Right lobe of liver (tissue), 4 donors: ENCODE measurements at regions not wholly inside any gene's neighbourhood (a gene's known extent, or its start where the extent isn't known, plus 50 kb on each side); places are given as distances from the start of the nearest gene placed in this dataset.

ENCODE experiments used
- POLR2A ChIP-seq: fragments of 450-650 bp; IDR thresholded peaks from one replicate; pipeline ENCODE4 v1.6.1; 2017; ENCODE audit warnings: antibody characterized with exemption, mild to moderate bottlenecking
- TF ChIP-seq, protein P1 (sequence below), 4 donors: fragments of 200-600 bp in 3 of 4; fragments of 450-650 bp in 1 of 4; IDR thresholded peaks; one replicate each; pipeline versions ENCODE4 v1.5.1 to v1.8.0; 2016 to 2022; ENCODE audit warnings: antibody characterized with exemption in 4 of 4, mild to moderate bottlenecking in 2 of 4
- donor health status: DM: no; HTN: no; CAD: no.
- donor health status: DM: no; HTN: no; CAD: no.
- donor health status: DM: no; HTN: yes; CAD: no.

DNA sequence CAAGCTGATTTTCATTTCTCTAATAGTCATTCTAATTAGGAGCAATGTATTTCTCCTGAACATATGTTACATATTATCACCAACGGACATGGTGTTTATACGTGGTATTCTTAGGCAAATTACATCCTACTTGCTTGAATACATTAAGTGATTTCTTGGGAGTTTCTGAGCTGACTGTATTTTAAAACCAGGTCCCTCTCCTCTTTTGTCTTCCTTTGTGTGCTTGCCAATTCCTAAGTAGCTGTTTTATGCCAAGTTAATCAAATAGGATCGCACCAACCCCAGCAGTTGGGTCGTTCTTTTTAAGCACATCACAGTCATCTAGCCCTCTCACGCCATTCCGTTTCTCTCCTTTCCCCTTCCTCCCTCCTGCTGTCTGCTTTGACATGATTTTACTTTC is 75.4 kb upstream of the MAP2 start:
- TF ChIP-seq, protein P1, sequence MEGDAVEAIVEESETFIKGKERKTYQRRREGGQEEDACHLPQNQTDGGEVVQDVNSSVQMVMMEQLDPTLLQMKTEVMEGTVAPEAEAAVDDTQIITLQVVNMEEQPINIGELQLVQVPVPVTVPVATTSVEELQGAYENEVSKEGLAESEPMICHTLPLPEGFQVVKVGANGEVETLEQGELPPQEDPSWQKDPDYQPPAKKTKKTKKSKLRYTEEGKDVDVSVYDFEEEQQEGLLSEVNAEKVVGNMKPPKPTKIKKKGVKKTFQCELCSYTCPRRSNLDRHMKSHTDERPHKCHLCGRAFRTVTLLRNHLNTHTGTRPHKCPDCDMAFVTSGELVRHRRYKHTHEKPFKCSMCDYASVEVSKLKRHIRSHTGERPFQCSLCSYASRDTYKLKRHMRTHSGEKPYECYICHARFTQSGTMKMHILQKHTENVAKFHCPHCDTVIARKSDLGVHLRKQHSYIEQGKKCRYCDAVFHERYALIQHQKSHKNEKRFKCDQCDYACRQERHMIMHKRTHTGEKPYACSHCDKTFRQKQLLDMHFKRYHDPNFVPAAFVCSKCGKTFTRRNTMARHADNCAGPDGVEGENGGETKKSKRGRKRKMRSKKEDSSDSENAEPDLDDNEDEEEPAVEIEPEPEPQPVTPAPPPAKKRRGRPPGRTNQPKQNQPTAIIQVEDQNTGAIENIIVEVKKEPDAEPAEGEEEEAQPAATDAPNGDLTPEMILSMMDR (IDR thresholded peaks at IDR 0.05): no peak
- TF ChIP-seq POLR2A: no peak
